ENCODE measurements at regions not wholly inside any gene's neighbourhood (a gene's known extent, or its start where the extent isn't known, plus 50 kb on each side); places are given as distances from the start of the nearest gene placed in this dataset.

DNA sequence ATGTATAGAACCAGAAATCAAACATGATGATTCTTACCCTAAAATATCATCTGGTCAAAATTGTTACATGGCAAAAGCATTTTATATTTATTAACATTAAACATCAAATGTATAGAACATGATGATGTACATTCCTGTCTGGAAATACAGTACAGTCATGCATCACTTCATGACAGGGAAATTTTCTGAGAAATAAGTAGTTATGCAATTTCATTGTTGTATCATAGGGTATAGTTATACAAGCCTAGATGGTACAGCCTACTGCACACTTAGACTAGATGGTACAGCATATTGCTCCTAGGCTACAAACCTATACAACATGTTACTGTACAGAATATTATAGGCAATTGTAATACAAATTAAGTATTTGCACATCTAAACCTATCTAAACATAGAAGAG is 64.6 kb upstream of the VCAN start:
- no peak overlapping the region for H4K5ac ChIP-seq (ENCODE audit: insufficient read length, low read depth, low read length)
- H2BK20ac ChIP-seq (ENCODE audit: low read length) = no peak overlapping the region
- no peak overlapping the region for H2BK120ac ChIP-seq (replicated peaks; ENCODE audit: low read depth, low read length)
- no peak overlapping the region for H2BK12ac ChIP-seq (ENCODE audit: low read depth, low read length)
- no peak overlapping the region for H4K91ac ChIP-seq (replicated peaks; ENCODE audit: insufficient read length, low read length)
- no peak overlapping the region for H2BK5ac ChIP-seq (ENCODE audit: low read depth, low read length)
- H4K20me1 ChIP-seq (replicated peaks in 1 of 2; ENCODE audit: control insufficient read depth in 1 of 2, insufficient read depth in 2 of 2, low read length in 2 of 2) = no peaks in the 10 kb centered on the region
- POLR2A ChIA-PET (ENCODE audit: partially characterized antibody) = no interaction called here
- H3K23ac ChIP-seq (ENCODE audit: insufficient read length) = no peak overlapping the region
- no peak for FAIRE-seq
- CTCF ChIA-PET (ENCODE audit: partially characterized antibody) = interaction anchor here (1.2 kb wide), 1 partner anchor 23 kb away, joined by 4 read pairs; no protein-coding TSS in a partner anchor
- no peaks in the 10 kb centered on the region for H3K23me2 ChIP-seq (ENCODE audit: low read depth, low read length)
- no peak overlapping the region for H3K4me3 ChIP-seq (ENCODE audit: extremely low read depth in 1 of 4, insufficient read depth in 2 of 4, low read depth in 3 of 4, low read length in 4 of 4)
- no peak overlapping the region for H3K27ac ChIP-seq (ENCODE audit: low read depth, low read length)
- no peak overlapping the region for H3K56ac ChIP-seq (replicated peaks; ENCODE audit: insufficient read length, low read depth, low read length)
- H3K9me3 ChIP-seq (ENCODE audit: insufficient read depth in 2 of 2, low read depth in 1 of 2, low read length in 1 of 2) = no peaks in the 10 kb centered on the region; a peak in 1 of 4 replicates
- H2AFZ ChIP-seq (ENCODE audit: low read length) = no peak overlapping the region
- H3K36me3 ChIP-seq (ENCODE audit: control insufficient read depth in 2 of 4, insufficient read depth in 4 of 4, low read length in 3 of 4) = no peaks in the 10 kb centered on the region
- no peak overlapping the region for H3K9ac ChIP-seq (replicated peaks in 1 of 4; ENCODE audit: extremely low read depth in 1 of 4, low read depth in 3 of 4, low read length in 3 of 4)
- no peak for DNase-seq (ENCODE audit: low read depth in 1 of 2, low spot score in 2 of 2)
- H3K4me2 ChIP-seq (ENCODE audit: insufficient read depth in 1 of 2, low read depth in 2 of 2, low read length in 2 of 2) = no peak overlapping the region
- H3K18ac ChIP-seq (ENCODE audit: extremely low read depth, low read length) = no peak overlapping the region
- H3K14ac ChIP-seq (ENCODE audit: insufficient read length) = no peak overlapping the region
- H2BK15ac ChIP-seq (ENCODE audit: low read length) = no peak overlapping the region
- H3K79me1 ChIP-seq (ENCODE audit: low read depth, low read length) = no peaks in the 10 kb centered on the region
- no peak overlapping the region for H3K4ac ChIP-seq (replicated peaks; ENCODE audit: insufficient read length, low read depth, low read length)
- H2AK5ac ChIP-seq (ENCODE audit: low read depth, low read length) = no peak overlapping the region
- H3K79me2 ChIP-seq (ENCODE audit: control insufficient read depth in 1 of 2, insufficient read depth in 2 of 2, low read length in 2 of 2) = no peaks in the 10 kb centered on the region
- H3K27me3 ChIP-seq (replicated peaks in 1 of 4; ENCODE audit: control insufficient read depth in 3 of 4, extremely low read depth in 1 of 4, insufficient read depth in 3 of 4, low read length in 3 of 4) = no peaks in the 10 kb centered on the region
- no peak overlapping the region for H4K8ac ChIP-seq (ENCODE audit: extremely low read depth, insufficient read depth, low read length)
- H3K4me1 ChIP-seq (replicated peaks in 1 of 4; ENCODE audit: control insufficient read depth in 3 of 4, insufficient read depth in 4 of 4, low read length in 3 of 4) = peaks cover 0 to under 1% (median 0%) of the 10 kb centered on the region in 4 experiments; a peak in 1 of 7 replicates
- TF ChIP-seq CBX5 (IDR thresholded peaks at IDR 0.05; ENCODE audit: low read depth, low read length) (no peak), JUN (IDR thresholded peaks at IDR 0.05; ENCODE audit: low read depth, low read length) (no peak), RBBP5 (IDR thresholded peaks at IDR 0.05; ENCODE audit: borderline replicate concordance, low read depth, low read length) (no peak), FOSL1 (IDR thresholded peaks at IDR 0.05; ENCODE audit: insufficient read depth, low read depth, low read length) (no peak), ZNF274 (IDR thresholded peaks at IDR 0.05; ENCODE audit: borderline replicate concordance, extremely low read depth, low read length) (no peak), HDAC2 (IDR thresholded peaks at IDR 0.05; ENCODE audit: borderline replicate concordance in 1 of 2, low read depth in 2 of 2, low read length in 2 of 2) (no peak), SIN3A (conservative IDR thresholded peaks at IDR 0.05 in 1 of 2, IDR thresholded peaks at IDR 0.05 in 1 of 2; ENCODE audit: low read depth in 1 of 2, low read length in 2 of 2) (no peak), CHD2 (IDR thresholded peaks at IDR 0.05; ENCODE audit: low read length) (no peak), NANOG (IDR thresholded peaks at IDR 0.05; ENCODE audit: insufficient read depth, low read depth, low read length, poor library complexity, severe bottlenecking) (no peak), YY1 (IDR thresholded peaks at IDR 0.05; ENCODE audit: low read depth, low read length) (no peak), CBX8 (IDR thresholded peaks at IDR 0.05; ENCODE audit: borderline replicate concordance, low read depth, low read length) (no peak)
